ENCODE measurements at regions not wholly inside any gene's neighbourhood (a gene's known extent, or its start where the extent isn't known, plus 50 kb on each side); places are given as distances from the start of the nearest gene placed in this dataset.
"Not testable (repeated sequence)": the region's sequence is repeated elsewhere in the genome, so short reads cannot be mapped to it uniquely, and the experiment has no call there.

- Histone ChIP-seq H3K4me3 (ENCODE audit: low read length) (no peak overlapping the region), H2AFZ (ENCODE audit: low read length) (no peak overlapping the region), H3F3A (ENCODE audit: insufficient read depth, low read length) (no peaks in the 10 kb centered on the region), H3K9me3 (replicated peaks; ENCODE audit: insufficient read depth, low read length) (no peaks in the 10 kb centered on the region), H3K9me2 (replicated peaks; ENCODE audit: insufficient read depth, low read length) (no peaks in the 10 kb centered on the region), H3K4me1 (ENCODE audit: low read length) (no peaks in the 10 kb centered on the region), H3K4me2 (ENCODE audit: low read depth, low read length) (no peak overlapping the region), H3K9ac (ENCODE audit: low read length) (no peak overlapping the region), H3K27ac (ENCODE audit: low read length) (no peak overlapping the region), H3K27me3 (replicated peaks; ENCODE audit: insufficient read depth, low read length) (no peaks in the 10 kb centered on the region), H4K20me1 (ENCODE audit: insufficient read depth, low read length) (no peaks in the 10 kb centered on the region), H3K36me3 (replicated peaks; ENCODE audit: insufficient read depth, low read length) (no peaks in the 10 kb centered on the region), H3K79me2 (ENCODE audit: low read length) (no peaks in the 10 kb centered on the region)
- no peak for DNase-seq
- TF ChIP-seq EZH2 (optimal IDR thresholded peaks at IDR 0.05; ENCODE audit: low read depth, low read length) (no peak), EZH2phosphoT487 (IDR thresholded peaks at IDR 0.05; ENCODE audit: low read length) (no peak), CTCF (IDR thresholded peaks at IDR 0.05; ENCODE audit: low read length) (no peak)
Observed at GRCh38 chr13:63731896-63732295, 2316.2 kb upstream of the PCDH20 start.

- not testable (repeated sequence) for H3K9me3 ChIP-seq (replicated peaks; ENCODE audit: insufficient read depth, low read length); H4K20me1 ChIP-seq (ENCODE audit: insufficient read depth, low read length); H3K4me2 ChIP-seq (ENCODE audit: low read depth, low read length); H3K27ac ChIP-seq (ENCODE audit: low read length); H2AFZ ChIP-seq (ENCODE audit: low read length); H3K79me2 ChIP-seq (ENCODE audit: low read length); H3F3A ChIP-seq (ENCODE audit: insufficient read depth, low read length); DNase-seq; H3K27me3 ChIP-seq (replicated peaks; ENCODE audit: insufficient read depth, low read length); H3K4me1 ChIP-seq (ENCODE audit: low read length); H3K9me2 ChIP-seq (replicated peaks; ENCODE audit: insufficient read depth, low read length); H3K4me3 ChIP-seq (ENCODE audit: low read length); H3K36me3 ChIP-seq (replicated peaks; ENCODE audit: insufficient read depth, low read length); H3K9ac ChIP-seq (ENCODE audit: low read length)
Observed at GRCh38 chr13:63712159-63712558, 2296.5 kb upstream of the PCDH20 start.

GRCh38 chr13:63706751-63707150 lies 2291.1 kb upstream of the PCDH20 start:
- no peak for DNase-seq
- no peak overlapping the region for H3K4me2 ChIP-seq (ENCODE audit: low read depth, low read length)
- no peaks in the 10 kb centered on the region for H4K20me1 ChIP-seq (ENCODE audit: insufficient read depth, low read length)

GRCh38 chr13:63704521-63704920 lies 2288.9 kb upstream of the PCDH20 start:
- H3K4me2 ChIP-seq (ENCODE audit: low read depth, low read length) = no peak overlapping the region
- H2AFZ ChIP-seq (ENCODE audit: low read length) = no peak overlapping the region
- TF ChIP-seq CTCF (IDR thresholded peaks at IDR 0.05; ENCODE audit: low read length) = no peak
- TF ChIP-seq EZH2 (optimal IDR thresholded peaks at IDR 0.05; ENCODE audit: low read depth, low read length) = no peak
- TF ChIP-seq EZH2phosphoT487 (IDR thresholded peaks at IDR 0.05; ENCODE audit: low read length) = no peak
- H3K9me3 ChIP-seq (replicated peaks; ENCODE audit: insufficient read depth, low read length) = no peaks in the 10 kb centered on the region
- no peaks in the 10 kb centered on the region for H3K79me2 ChIP-seq (ENCODE audit: low read length)
- no peak for DNase-seq
- H3F3A ChIP-seq (ENCODE audit: insufficient read depth, low read length) = no peaks in the 10 kb centered on the region
- no peaks in the 10 kb centered on the region for H3K36me3 ChIP-seq (replicated peaks; ENCODE audit: insufficient read depth, low read length)
- no peak overlapping the region for H3K9ac ChIP-seq (ENCODE audit: low read length)
- H4K20me1 ChIP-seq (ENCODE audit: insufficient read depth, low read length) = no peaks in the 10 kb centered on the region
- no peaks in the 10 kb centered on the region for H3K4me1 ChIP-seq (ENCODE audit: low read length)
- H3K27me3 ChIP-seq (replicated peaks; ENCODE audit: insufficient read depth, low read length) = no peaks in the 10 kb centered on the region
- no peaks in the 10 kb centered on the region for H3K9me2 ChIP-seq (replicated peaks; ENCODE audit: insufficient read depth, low read length)
- no peak overlapping the region for H3K27ac ChIP-seq (ENCODE audit: low read length)
- no peak overlapping the region for H3K4me3 ChIP-seq (ENCODE audit: low read length)

More at GRCh38 chr13:63706751-63707150, 2291.1 kb upstream of the PCDH20 start:
- no peak overlapping the region for H3K27ac ChIP-seq (ENCODE audit: low read length)
- H3K27me3 ChIP-seq (replicated peaks; ENCODE audit: insufficient read depth, low read length) = no peaks in the 10 kb centered on the region
- no peaks in the 10 kb centered on the region for H3K79me2 ChIP-seq (ENCODE audit: low read length)
- no peaks in the 10 kb centered on the region for H3F3A ChIP-seq (ENCODE audit: insufficient read depth, low read length)
- H3K9me2 ChIP-seq (replicated peaks; ENCODE audit: insufficient read depth, low read length) = no peaks in the 10 kb centered on the region
- no peak overlapping the region for H2AFZ ChIP-seq (ENCODE audit: low read length)
- H3K36me3 ChIP-seq (replicated peaks; ENCODE audit: insufficient read depth, low read length) = no peaks in the 10 kb centered on the region
- no peak overlapping the region for H3K9ac ChIP-seq (ENCODE audit: low read length)
- no peak overlapping the region for H3K4me3 ChIP-seq (ENCODE audit: low read length)
- TF ChIP-seq EZH2phosphoT487 (IDR thresholded peaks at IDR 0.05; ENCODE audit: low read length) (no peak), EZH2 (optimal IDR thresholded peaks at IDR 0.05; ENCODE audit: low read depth, low read length) (no peak), CTCF (IDR thresholded peaks at IDR 0.05; ENCODE audit: low read length) (no peak)
- no peaks in the 10 kb centered on the region for H3K9me3 ChIP-seq (replicated peaks; ENCODE audit: insufficient read depth, low read length)
- H3K4me1 ChIP-seq (ENCODE audit: low read length) = no peaks in the 10 kb centered on the region

All from MM.1S (cell line).